Nephron progenitor cell (in vitro differentiated cells): ENCODE measurements at regions not wholly inside any gene's neighbourhood (a gene's known extent, or its start where the extent isn't known, plus 50 kb on each side); places are given as distances from the start of the nearest gene placed in this dataset.
A peak's percentile ranks its signal among the peaks of the same experiment; 100 is the strongest.

Experiments used
- DNase-seq: peaks from one replicate; pipeline ENCODE4 v3.0.0; 2021
- H3K27ac Mint-ChIP-seq: 2 replicates; pipeline ENCODE4 v1.8.0; 2021; ENCODE audit warnings: mild to moderate bottlenecking, moderate library complexity, mixed read lengths
- H3K27me3 Mint-ChIP-seq: 2 replicates; pipeline ENCODE4 v1.8.0; 2021; ENCODE audit warnings: mild to moderate bottlenecking, low read depth, mixed read lengths; ENCODE audit not compliant: poor library complexity
- H3K36me3 Mint-ChIP-seq: 2 replicates; pipeline ENCODE4 v1.8.0; 2021; ENCODE audit warnings: low read depth, mixed read lengths
- H3K4me1 Mint-ChIP-seq: 2 replicates; pipeline ENCODE4 v1.8.0; 2021; ENCODE audit warnings: mixed read lengths
- H3K4me3 Mint-ChIP-seq: 2 replicates; pipeline ENCODE4 v1.8.0; 2021; ENCODE audit warnings: mild to moderate bottlenecking, moderate library complexity, mixed read lengths
- H3K9me3 Mint-ChIP-seq: 2 replicates; pipeline ENCODE4 v1.8.0; 2021; ENCODE audit warnings: mild to moderate bottlenecking, moderate library complexity, mixed read lengths
- TF ChIP-seq, protein P1 (sequence below): fragments of 200-600 bp; sonication (generic); IDR thresholded peaks from 2 replicates; pipeline ENCODE4 v1.5.0; 2021; ENCODE audit warnings: antibody characterized with exemption

DNA sequence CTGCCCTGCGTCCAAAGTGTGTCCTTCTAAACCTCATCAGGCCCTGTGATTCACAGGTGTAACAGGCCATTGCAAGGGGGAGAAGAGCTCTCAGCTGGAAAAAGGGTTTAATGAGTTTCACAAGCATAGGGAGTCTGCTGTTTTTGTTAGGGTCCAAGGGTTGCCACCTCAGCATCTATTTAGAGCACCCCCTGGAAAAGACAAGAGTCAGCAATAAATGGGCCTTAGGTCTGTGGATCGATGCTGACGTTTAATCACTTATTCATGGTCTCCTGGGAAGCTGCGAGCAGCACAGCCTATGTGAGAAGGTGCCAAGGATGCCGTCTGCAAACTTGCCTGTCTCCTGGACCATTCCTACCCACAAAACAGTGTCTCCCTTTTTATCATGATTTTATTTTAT, 78.4 kb upstream of the BAIAP2L1 start:
- Mint-ChIP-seq H3K4me1 (peaks cover 12% of the 10 kb centered on the region), H3K27me3 (peaks cover 13% of the 10 kb centered on the region), H3K36me3 (no peaks in the 10 kb centered on the region), H3K9me3 (peaks cover 34% of the 10 kb centered on the region), H3K4me3 (no peak overlapping the region), H3K27ac (no peak overlapping the region)
- TF ChIP-seq, protein P1, sequence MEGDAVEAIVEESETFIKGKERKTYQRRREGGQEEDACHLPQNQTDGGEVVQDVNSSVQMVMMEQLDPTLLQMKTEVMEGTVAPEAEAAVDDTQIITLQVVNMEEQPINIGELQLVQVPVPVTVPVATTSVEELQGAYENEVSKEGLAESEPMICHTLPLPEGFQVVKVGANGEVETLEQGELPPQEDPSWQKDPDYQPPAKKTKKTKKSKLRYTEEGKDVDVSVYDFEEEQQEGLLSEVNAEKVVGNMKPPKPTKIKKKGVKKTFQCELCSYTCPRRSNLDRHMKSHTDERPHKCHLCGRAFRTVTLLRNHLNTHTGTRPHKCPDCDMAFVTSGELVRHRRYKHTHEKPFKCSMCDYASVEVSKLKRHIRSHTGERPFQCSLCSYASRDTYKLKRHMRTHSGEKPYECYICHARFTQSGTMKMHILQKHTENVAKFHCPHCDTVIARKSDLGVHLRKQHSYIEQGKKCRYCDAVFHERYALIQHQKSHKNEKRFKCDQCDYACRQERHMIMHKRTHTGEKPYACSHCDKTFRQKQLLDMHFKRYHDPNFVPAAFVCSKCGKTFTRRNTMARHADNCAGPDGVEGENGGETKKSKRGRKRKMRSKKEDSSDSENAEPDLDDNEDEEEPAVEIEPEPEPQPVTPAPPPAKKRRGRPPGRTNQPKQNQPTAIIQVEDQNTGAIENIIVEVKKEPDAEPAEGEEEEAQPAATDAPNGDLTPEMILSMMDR: no peak
- no peak for DNase-seq

DNA sequence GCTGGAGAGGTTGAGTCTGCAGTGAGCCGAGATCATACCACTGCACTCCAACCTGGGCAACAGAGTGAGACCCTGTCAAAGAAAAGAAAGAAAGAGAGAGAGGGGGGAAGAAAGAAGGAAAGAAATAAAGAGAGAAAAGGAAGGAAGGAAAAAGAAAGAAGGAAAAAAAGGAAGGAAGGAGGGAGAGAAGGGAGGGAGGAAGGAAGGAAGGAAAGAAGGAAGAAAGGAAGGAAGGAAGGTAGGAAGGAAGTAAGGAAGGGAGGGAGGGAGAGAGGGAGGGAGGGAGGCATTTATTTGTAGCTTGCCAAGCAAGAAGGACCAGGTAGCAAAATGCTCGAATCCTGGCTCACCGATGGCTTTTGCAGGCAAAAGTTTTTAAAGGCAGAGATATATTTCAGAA, 74.5 kb upstream of the BAIAP2L1 start:
- H3K4me1 Mint-ChIP-seq: peaks cover 38% of the 10 kb centered on the region
- DNase-seq: no peak
- peaks cover 31% of the 10 kb centered on the region for H3K27me3 Mint-ChIP-seq
- no peak overlapping the region for H3K27ac Mint-ChIP-seq
- H3K9me3 Mint-ChIP-seq: peaks cover 14% of the 10 kb centered on the region
- H3K36me3 Mint-ChIP-seq: no peaks in the 10 kb centered on the region
- H3K4me3 Mint-ChIP-seq: no peak overlapping the region
- TF ChIP-seq, protein P1: no peak

DNA sequence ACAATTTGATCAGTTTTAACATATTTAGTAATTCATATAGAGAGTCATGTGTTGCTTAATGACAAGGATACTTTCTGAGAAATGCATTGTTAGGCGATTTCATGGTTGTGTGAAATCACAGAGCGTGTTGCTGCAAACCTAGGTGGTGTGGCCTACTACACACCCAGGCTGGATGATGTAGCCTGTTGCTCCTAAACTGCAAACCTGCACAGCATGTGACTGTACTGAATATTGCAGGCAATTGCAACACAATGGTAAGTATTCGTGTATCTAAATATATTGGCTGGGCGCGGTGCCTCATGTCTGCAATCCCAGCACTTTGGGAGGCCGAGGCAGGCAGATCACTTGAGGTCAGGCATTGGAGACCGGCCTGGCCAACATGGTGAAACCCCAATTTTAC, 73.7 kb upstream of the BAIAP2L1 start:
- Mint-ChIP-seq H3K36me3 (no peaks in the 10 kb centered on the region), H3K4me3 (no peak overlapping the region), H3K9me3 (peaks cover 6% of the 10 kb centered on the region), H3K27ac (no peak overlapping the region), H3K4me1 (peaks cover 39% of the 10 kb centered on the region), H3K27me3 (peaks cover 39% of the 10 kb centered on the region)
- TF ChIP-seq, protein P1: no peak
- DNase-seq: no peak

DNA sequence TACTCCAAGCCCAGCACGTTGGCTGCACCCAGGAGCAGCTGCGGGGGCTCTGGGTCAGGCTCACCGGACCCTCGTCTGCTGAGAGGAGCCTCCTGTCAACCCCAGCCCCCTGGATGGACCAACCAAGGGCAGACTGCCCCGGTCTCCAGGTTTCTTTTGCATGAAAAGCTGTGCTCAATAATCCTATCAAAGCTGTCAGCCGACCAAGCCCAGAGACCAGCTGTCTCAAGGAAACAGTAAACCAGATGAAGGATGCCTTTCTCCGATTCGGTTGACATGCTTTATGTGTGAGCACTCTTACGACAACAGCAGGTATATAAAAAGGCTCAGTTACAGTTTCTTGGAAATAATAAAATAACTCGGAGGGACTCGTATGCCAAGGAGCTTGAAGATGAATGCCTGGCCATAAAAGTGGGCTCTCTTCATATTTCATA, 71.6 kb upstream of the BAIAP2L1 start:
- Mint-ChIP-seq H3K36me3 (no peaks in the 10 kb centered on the region), H3K27ac (peak overlapping the region; percentile 42), H3K4me3 (no peak overlapping the region), H3K9me3 (peaks cover 7% of the 10 kb centered on the region), H3K4me1 (peaks cover 39% of the 10 kb centered on the region), H3K27me3 (peaks cover 55% of the 10 kb centered on the region)
- DNase-seq: no peak
- TF ChIP-seq, protein P1: no peak

DNA sequence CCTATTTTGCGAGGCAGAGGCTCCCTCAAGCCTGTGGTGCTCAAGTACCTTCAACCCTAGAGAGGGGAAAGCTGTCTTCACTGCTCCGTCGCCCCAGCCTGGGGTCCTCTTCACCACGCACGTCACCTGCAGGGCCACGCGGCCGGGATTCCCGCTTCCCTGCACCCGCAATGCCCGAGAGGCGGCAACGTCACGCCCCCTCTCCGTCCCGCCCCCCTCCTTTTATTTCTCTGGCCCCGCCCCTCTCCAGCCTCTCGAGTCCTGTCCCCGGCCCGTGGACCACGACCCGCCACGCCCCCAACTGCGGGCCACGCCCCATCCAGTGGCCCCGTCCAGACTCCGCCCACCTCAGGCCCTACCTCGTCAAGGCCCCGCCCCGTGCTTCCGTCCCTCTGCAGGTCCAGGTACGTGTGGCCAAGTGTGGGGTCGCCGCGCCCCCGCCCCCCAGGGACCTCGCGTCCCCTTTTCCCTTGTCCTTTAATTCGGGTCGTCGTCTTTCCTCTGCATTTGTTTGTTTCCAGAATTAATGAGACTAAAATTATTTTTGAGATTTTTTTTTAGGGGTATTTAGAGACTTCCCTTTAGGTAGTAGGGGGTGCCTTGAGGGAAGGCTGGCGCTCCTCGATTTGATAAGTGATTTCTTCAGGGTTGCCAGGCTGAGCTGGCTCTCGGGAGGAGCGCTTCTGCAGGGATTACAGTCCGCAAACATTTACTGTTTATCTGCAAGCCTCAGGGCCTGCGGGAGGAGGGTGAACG, 69.8 kb upstream of the BAIAP2L1 start:
- Mint-ChIP-seq H3K36me3 (no peaks in the 10 kb centered on the region), H3K4me1 (peaks cover 27% of the 10 kb centered on the region), H3K4me3 (peak overlapping the region; percentile 74), H3K27me3 (peaks cover 69% of the 10 kb centered on the region), H3K27ac (no peak overlapping the region), H3K9me3 (peaks cover 7% of the 10 kb centered on the region)
- peak; percentile 89 for DNase-seq
- TF ChIP-seq, protein P1: no peak

DNA sequence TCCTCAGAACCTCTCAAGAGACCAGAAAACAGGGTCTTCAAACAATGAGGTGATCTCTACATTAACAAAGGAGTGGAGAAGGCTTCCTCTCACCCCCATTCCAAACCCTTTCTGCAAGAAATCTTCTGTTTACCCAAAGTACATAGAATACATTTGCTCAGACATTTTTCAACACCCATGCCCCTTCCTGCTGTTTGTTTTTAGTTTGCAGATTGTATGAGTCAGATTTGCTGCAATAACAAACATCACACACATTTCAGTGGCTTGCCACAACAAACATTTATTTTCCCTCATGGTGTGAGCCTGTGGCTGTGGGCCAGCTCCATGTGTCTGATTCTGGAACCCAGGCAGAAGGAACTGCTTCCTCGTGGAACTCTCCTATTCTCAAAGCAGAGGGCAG, 68.2 kb upstream of the BAIAP2L1 start:
- Mint-ChIP-seq H3K36me3 (no peaks in the 10 kb centered on the region), H3K27me3 (peaks cover 62% of the 10 kb centered on the region), H3K27ac (no peak overlapping the region), H3K4me3 (no peak overlapping the region), H3K4me1 (peaks cover 27% of the 10 kb centered on the region), H3K9me3 (peaks cover 7% of the 10 kb centered on the region)
- DNase-seq: no peak
- TF ChIP-seq, protein P1: no peak
